ENCODE measurements at regions not wholly inside any gene's neighbourhood (a gene's known extent, or its start where the extent isn't known, plus 50 kb on each side); places are given as distances from the start of the nearest gene placed in this dataset.
"Not testable (repeated sequence)": the region's sequence is repeated elsewhere in the genome, so short reads cannot be mapped to it uniquely, and the experiment has no call there.

DNA sequence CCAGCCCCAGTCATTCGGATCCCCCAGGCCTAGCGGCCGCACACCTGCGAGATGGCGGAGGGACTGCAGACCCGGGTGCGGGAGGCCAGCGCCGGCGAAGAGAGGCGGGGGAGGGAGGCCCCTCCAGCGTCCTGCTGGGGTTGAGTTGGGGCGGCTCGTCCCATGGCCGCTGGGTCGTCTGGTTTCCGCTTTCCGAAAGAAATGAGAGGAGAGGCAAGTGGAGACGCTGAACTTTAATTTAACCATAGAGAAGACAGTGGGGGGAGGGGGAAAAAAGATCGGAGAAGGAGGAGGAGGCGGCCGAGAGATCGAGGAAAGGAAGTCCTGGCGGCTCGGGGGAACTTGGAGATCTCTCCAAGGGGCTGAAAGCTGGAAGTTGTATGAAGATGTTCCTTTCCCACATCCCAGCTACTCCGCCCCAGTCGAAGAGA is 967.7 kb upstream of the DEFB115 start:
- H3K4me1 ChIP-seq (ENCODE audit: low read length); H3K9me3 ChIP-seq (ENCODE audit: low read length); H3K4me2 ChIP-seq (ENCODE audit: low read depth, low read length, poor library complexity, severe bottlenecking); H3K9me2 ChIP-seq (replicated peaks; ENCODE audit: insufficient read depth, low read length); DNase-seq; H3K9ac ChIP-seq (ENCODE audit: low read length); H4K20me1 ChIP-seq (ENCODE audit: insufficient read depth, low read depth, low read length); H3K79me2 ChIP-seq (ENCODE audit: low read length); H3K27ac ChIP-seq (ENCODE audit: low read length); H2AFZ ChIP-seq (ENCODE audit: low read length); H3K4me3 ChIP-seq (ENCODE audit: low read length); H3K36me3 ChIP-seq (ENCODE audit: insufficient read depth, low read length); H3K27me3 ChIP-seq (ENCODE audit: low read length): not testable (repeated sequence)

DNA sequence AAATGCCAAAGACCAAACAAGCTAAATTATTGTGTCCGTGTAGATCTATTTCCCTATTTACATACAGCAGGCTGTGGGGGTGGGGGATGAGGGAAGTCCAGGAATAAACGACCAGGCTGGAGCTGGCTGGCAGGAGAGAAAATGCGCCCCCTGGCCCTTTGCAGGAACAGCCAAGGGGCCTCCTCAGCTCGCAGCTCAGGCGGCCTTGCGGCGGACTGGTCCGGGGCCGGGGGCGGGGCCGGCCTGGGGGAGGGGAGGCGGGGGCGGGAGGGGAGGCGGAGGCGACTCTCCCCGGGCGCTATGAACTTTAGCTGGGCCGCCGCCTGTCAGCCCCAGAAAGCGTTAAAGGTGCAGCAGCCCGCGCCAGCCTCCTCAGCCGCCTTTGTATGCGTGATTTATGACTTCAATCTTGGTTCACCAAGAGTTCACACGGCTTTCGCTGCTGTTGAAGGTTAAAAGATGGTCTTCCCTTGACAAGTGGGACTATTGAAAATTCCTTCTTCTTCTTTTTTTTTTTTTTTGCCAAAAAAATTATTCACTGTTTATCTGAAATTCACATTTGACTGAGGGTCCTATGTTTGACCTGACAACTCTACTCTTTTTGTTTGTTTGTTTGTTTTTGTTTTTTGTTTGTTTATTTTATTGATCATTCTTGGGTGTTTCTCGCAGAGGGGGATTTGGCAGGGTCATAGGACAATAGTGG is 967.0 kb upstream of the DEFB115 start:
- not testable (repeated sequence) for H4K20me1 ChIP-seq (ENCODE audit: insufficient read depth, low read depth, low read length); H3K9ac ChIP-seq (ENCODE audit: low read length); H3K36me3 ChIP-seq (ENCODE audit: insufficient read depth, low read length); H3K79me2 ChIP-seq (ENCODE audit: low read length); DNase-seq; H3K4me2 ChIP-seq (ENCODE audit: low read depth, low read length, poor library complexity, severe bottlenecking); H2AFZ ChIP-seq (ENCODE audit: low read length); H3K4me1 ChIP-seq (ENCODE audit: low read length); H3K9me3 ChIP-seq (ENCODE audit: low read length); H3K27ac ChIP-seq (ENCODE audit: low read length); H3K9me2 ChIP-seq (replicated peaks; ENCODE audit: insufficient read depth, low read length); H3K27me3 ChIP-seq (ENCODE audit: low read length); H3K4me3 ChIP-seq (ENCODE audit: low read length)

DNA sequence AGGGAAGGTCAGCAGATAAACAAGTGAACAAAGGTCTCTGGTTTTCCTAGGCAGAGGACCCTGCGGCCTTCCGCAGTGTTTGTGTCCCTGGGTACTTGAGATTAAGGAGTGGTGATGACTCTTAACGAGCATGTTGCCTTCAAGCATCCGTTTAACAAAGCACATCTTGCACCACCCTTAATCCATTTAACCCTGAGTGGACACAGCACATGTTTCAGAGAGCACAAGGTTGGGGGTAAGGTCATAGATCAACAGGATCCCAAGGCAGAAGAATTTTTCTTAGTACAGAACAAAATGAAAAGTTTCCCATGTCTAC is 966.4 kb upstream of the DEFB115 start:
- not testable (repeated sequence) for H3K27ac ChIP-seq (ENCODE audit: low read length); H3K4me3 ChIP-seq (ENCODE audit: low read length); H2AFZ ChIP-seq (ENCODE audit: low read length); H3K27me3 ChIP-seq (ENCODE audit: low read length); H3K4me1 ChIP-seq (ENCODE audit: low read length); H3K9me3 ChIP-seq (ENCODE audit: low read length); H3K4me2 ChIP-seq (ENCODE audit: low read depth, low read length, poor library complexity, severe bottlenecking); H3K9me2 ChIP-seq (replicated peaks; ENCODE audit: insufficient read depth, low read length); H3K79me2 ChIP-seq (ENCODE audit: low read length); H3K36me3 ChIP-seq (ENCODE audit: insufficient read depth, low read length); H3K9ac ChIP-seq (ENCODE audit: low read length); DNase-seq; H4K20me1 ChIP-seq (ENCODE audit: insufficient read depth, low read depth, low read length)

DNA sequence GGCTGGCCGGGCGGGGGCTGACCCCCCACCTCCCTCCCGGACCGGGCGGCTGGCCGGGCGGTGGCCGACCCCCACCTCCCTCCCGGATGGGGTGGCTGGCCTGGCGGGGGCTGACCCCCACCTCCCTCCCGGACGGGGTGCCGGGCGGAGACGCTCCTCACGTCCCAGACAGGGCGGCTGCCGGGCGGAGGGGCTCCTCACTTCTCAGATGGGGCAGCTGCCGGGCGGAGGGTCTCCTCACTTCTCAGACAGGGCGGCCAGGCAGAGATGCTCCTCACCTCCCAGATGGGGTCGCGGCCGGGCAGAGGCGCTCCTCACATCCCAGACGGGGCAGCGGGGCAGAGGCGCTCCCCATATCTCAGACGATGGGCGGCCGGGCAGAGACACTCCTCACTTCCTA is 965.8 kb upstream of the DEFB115 start:
- H3K4me2 ChIP-seq (ENCODE audit: low read depth, low read length, poor library complexity, severe bottlenecking); H3K9ac ChIP-seq (ENCODE audit: low read length); H3K9me2 ChIP-seq (replicated peaks; ENCODE audit: insufficient read depth, low read length); H3K79me2 ChIP-seq (ENCODE audit: low read length); H2AFZ ChIP-seq (ENCODE audit: low read length); H3K4me1 ChIP-seq (ENCODE audit: low read length); H3K9me3 ChIP-seq (ENCODE audit: low read length); H3K4me3 ChIP-seq (ENCODE audit: low read length); H3K27me3 ChIP-seq (ENCODE audit: low read length); H4K20me1 ChIP-seq (ENCODE audit: insufficient read depth, low read depth, low read length); H3K36me3 ChIP-seq (ENCODE audit: insufficient read depth, low read length); H3K27ac ChIP-seq (ENCODE audit: low read length); DNase-seq: not testable (repeated sequence)

DNA sequence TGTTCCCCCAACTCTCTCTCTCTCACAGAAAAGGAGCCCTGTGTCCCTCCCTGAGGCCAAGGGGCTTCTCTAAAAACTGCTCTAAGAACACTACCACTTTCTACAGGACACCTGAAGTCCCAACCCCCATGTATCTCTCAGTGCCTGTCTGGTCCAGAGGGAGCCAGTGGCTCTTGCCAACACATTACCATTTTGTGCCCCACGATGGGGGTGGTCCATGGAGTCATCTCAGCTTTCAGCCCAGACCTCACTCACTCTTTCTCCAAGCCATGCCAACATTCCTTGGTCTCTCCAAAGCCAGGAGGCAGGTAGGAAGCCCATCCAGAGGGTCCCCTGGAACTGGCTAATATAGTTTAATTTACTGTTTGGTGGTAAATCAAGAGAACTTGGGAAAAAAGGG is 962.1 kb upstream of the DEFB115 start:
- H3K36me3 ChIP-seq (ENCODE audit: insufficient read depth, low read length); H3K27me3 ChIP-seq (ENCODE audit: low read length); H3K4me2 ChIP-seq (ENCODE audit: low read depth, low read length, poor library complexity, severe bottlenecking); H3K9ac ChIP-seq (ENCODE audit: low read length); H3K9me3 ChIP-seq (ENCODE audit: low read length); H3K4me1 ChIP-seq (ENCODE audit: low read length); H3K79me2 ChIP-seq (ENCODE audit: low read length); H2AFZ ChIP-seq (ENCODE audit: low read length); H3K4me3 ChIP-seq (ENCODE audit: low read length); H3K27ac ChIP-seq (ENCODE audit: low read length); H3K9me2 ChIP-seq (replicated peaks; ENCODE audit: insufficient read depth, low read length); H4K20me1 ChIP-seq (ENCODE audit: insufficient read depth, low read depth, low read length); DNase-seq: not testable (repeated sequence)

DNA sequence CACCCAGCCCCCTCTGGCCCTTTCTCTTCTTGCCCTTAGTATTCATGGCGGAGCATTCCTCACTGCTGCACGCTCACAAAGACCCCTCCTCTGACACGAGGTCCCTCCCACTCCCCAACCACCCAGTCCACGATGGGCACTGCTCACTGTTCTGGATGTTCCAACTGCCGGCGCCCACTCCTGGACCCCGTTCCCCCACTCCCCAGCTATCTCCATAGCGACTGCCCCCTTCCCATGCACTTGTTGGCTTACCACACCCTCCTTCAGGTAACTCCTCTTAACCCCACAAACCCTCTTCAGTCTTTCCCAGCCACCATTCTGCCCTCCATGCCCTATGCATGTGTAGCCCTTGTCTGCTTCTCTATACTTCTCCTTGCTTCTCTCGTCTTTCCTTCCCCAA is 961.5 kb upstream of the DEFB115 start:
- not testable (repeated sequence) for H4K20me1 ChIP-seq (ENCODE audit: insufficient read depth, low read depth, low read length); H3K9me3 ChIP-seq (ENCODE audit: low read length); H3K9me2 ChIP-seq (replicated peaks; ENCODE audit: insufficient read depth, low read length); H3K79me2 ChIP-seq (ENCODE audit: low read length); H3K9ac ChIP-seq (ENCODE audit: low read length); DNase-seq; H3K4me2 ChIP-seq (ENCODE audit: low read depth, low read length, poor library complexity, severe bottlenecking); H3K36me3 ChIP-seq (ENCODE audit: insufficient read depth, low read length); H3K27ac ChIP-seq (ENCODE audit: low read length); H3K4me3 ChIP-seq (ENCODE audit: low read length); H2AFZ ChIP-seq (ENCODE audit: low read length); H3K4me1 ChIP-seq (ENCODE audit: low read length); H3K27me3 ChIP-seq (ENCODE audit: low read length)

DNA sequence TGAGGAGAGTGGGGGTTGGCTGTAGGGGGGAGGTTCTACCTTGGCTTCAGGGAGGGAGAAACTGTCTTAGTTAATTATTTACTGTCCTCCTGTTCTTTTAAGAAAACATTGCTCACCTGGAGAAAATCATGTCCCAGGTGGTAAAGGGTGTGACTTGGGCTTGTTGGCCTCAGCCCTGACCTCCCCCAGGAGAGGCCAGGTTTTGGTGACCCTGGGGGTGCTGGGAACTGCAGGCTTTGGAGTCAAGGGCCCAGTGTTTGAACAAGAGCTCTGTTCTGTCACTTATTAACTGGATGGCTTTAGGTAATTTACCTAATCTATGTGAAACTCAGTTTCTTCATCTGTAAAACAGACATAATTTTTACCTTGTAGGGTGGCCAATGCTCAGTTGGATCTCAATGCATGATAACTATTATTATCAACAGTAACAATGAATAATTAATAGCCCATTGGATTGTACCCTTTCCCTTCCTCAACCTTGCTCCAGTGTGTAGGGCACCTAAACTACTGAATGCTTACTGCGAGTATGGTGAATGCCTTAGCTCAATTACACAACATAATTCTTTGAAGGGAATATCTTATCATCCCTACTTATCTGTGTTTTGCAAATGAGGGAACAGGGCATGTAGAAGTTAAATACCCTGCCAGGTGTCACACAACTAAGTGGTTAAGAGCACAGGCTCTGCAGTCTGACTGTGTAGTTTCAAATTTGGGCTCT is 959.4 kb upstream of the DEFB115 start:
- H2AFZ ChIP-seq (ENCODE audit: low read length); H4K20me1 ChIP-seq (ENCODE audit: insufficient read depth, low read depth, low read length); H3K9me3 ChIP-seq (ENCODE audit: low read length); H3K27me3 ChIP-seq (ENCODE audit: low read length); H3K4me2 ChIP-seq (ENCODE audit: low read depth, low read length, poor library complexity, severe bottlenecking); H3K4me1 ChIP-seq (ENCODE audit: low read length); H3K79me2 ChIP-seq (ENCODE audit: low read length); H3K4me3 ChIP-seq (ENCODE audit: low read length); DNase-seq; H3K27ac ChIP-seq (ENCODE audit: low read length); H3K9ac ChIP-seq (ENCODE audit: low read length); H3K9me2 ChIP-seq (replicated peaks; ENCODE audit: insufficient read depth, low read length); H3K36me3 ChIP-seq (ENCODE audit: insufficient read depth, low read length): not testable (repeated sequence)

DNA sequence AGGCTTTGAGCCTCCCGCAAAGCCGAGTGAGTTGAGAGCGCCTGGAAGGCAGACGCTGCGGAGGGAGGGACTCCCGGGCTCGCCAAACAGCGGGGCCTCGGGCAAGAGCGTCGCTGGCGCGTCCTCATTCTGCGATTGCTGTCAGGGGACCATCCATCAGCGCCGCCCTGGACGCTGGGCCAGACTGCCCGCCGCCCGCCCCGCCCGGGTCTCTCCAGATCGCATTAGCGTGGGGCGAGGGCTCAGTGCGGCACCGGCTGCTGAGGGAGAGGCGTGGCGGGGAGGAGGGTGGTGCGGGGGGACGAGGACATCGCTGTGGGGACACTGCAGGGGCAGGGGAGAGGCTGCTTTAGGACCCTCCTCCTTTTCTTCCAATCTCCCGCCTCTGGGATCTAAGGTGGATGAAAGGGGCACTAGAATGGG is 957.2 kb upstream of the DEFB115 start:
- H3K27ac ChIP-seq (ENCODE audit: low read length); H3K36me3 ChIP-seq (ENCODE audit: insufficient read depth, low read length); H3K9me2 ChIP-seq (replicated peaks; ENCODE audit: insufficient read depth, low read length); H3K9me3 ChIP-seq (ENCODE audit: low read length); H3K27me3 ChIP-seq (ENCODE audit: low read length); H3K4me3 ChIP-seq (ENCODE audit: low read length); H2AFZ ChIP-seq (ENCODE audit: low read length); H4K20me1 ChIP-seq (ENCODE audit: insufficient read depth, low read depth, low read length); H3K79me2 ChIP-seq (ENCODE audit: low read length); DNase-seq; H3K4me1 ChIP-seq (ENCODE audit: low read length); H3K9ac ChIP-seq (ENCODE audit: low read length); H3K4me2 ChIP-seq (ENCODE audit: low read depth, low read length, poor library complexity, severe bottlenecking): not testable (repeated sequence)

DNA sequence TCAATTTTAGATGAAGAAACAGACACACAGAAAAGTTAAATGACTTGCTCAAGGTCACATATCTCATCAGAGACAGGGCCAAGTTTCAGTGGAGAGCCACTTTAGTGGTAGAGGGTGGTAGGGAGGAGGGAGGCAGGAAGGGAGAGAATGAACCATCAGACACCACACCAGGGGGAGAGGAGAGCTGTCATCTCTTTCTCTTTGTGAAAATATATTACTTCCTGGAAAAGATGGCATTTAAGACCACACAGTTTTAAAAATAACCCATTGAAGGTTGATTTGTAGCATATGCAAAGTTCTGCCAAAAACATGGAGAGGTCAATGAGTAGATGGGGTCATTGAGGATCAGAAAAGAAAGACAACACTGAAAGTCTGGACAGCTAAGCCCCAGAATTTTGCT is 954.7 kb upstream of the DEFB115 start:
- not testable (repeated sequence) for H3K27ac ChIP-seq (ENCODE audit: low read length); H4K20me1 ChIP-seq (ENCODE audit: insufficient read depth, low read depth, low read length); H3K9me3 ChIP-seq (ENCODE audit: low read length); H3K4me1 ChIP-seq (ENCODE audit: low read length); H3K9ac ChIP-seq (ENCODE audit: low read length); H3K4me3 ChIP-seq (ENCODE audit: low read length); H3K79me2 ChIP-seq (ENCODE audit: low read length); DNase-seq; H3K4me2 ChIP-seq (ENCODE audit: low read depth, low read length, poor library complexity, severe bottlenecking); H2AFZ ChIP-seq (ENCODE audit: low read length); H3K36me3 ChIP-seq (ENCODE audit: insufficient read depth, low read length); H3K9me2 ChIP-seq (replicated peaks; ENCODE audit: insufficient read depth, low read length); H3K27me3 ChIP-seq (ENCODE audit: low read length)

All from Karpas-422 (cell line).